Left cardiac atrium (tissue), 4 donors: ENCODE measurements at regions not wholly inside any gene's neighbourhood (a gene's known extent, or its start where the extent isn't known, plus 50 kb on each side); places are given as distances from the start of the nearest gene placed in this dataset.
"Not testable (repeated sequence)": the region's sequence is repeated elsewhere in the genome, so short reads cannot be mapped to it uniquely, and the experiment has no call there.

Experiments
- ATAC-seq, 2 donors: fragments of 200-7000 bp; cut with Tn5 transposase; one replicate each; pipeline ENCODE4 v1.9.1; 2020; ENCODE audit warnings: mild to moderate bottlenecking in 2 of 2, moderate library complexity in 2 of 2
- DNase-seq: peaks from one replicate; pipeline ENCODE4 v3.0.0-alpha.2; 2020
- intact Hi-C, 2 donors: fragments of 100-400 bp; cut with DNase I; formaldehyde crosslinking; loops; one replicate each; pipeline versions ENCODE4 v1.14.1 to v1.15.1; 2022 to 2023
- donor health status: DM: no; HTN: yes; CAD: no.
- donor health status: DM: no; HTN: yes; CAD: no; lungs with severe emphysema.
- donor health status: DM: yes; HTN: yes; CAD: no.
- donor health status: Dilated cardiomyopathy.

- intact Hi-C loops, result no loop called here
- DNase-seq (no peak), ATAC-seq (no peak)
Observed at GRCh38 chr3:151675858-151676615, 57.7 kb upstream of the AADACL2 start.

- intact Hi-C loops, result no loop called here
- DNase-seq, result no peak
- ATAC-seq, result no peak
Observed at GRCh38 chr3:151673974-151674373, 59.8 kb upstream of the AADACL2 start.

DNA sequence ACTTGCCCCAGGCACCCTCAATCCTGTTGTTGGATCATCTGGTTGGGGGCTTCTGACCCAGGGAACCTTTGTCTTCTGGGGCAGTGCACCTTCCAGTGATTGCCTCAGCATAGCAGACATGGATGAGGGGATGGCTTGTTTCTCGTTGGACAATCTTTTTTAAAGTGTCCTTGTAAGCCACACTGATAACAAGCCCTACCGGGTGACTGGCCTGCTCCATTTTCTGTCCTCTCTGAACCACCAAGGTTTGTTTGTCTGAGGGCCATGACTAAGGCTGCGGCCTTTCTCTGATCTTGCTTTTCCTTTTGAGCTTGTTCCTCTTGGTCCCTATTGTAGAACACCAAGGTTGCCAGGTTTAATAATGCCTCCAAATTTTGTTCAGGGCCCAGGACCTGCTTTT is 66.0 kb upstream of the AADACL2 start:
- DNase-seq, ATAC-seq, intact Hi-C loops: not testable (repeated sequence)

- ATAC-seq (no peak), DNase-seq (no peak)
- intact Hi-C loops, result no loop called here
Observed at GRCh38 chr3:151660885-151661284, 72.8 kb upstream of the AADACL2 start.

- DNase-seq (no peak), ATAC-seq (no peak)
- intact Hi-C loops, result no loop called here
Observed at GRCh38 chr3:151644986-151645385, 88.7 kb upstream of the AADACL2 start.

DNA sequence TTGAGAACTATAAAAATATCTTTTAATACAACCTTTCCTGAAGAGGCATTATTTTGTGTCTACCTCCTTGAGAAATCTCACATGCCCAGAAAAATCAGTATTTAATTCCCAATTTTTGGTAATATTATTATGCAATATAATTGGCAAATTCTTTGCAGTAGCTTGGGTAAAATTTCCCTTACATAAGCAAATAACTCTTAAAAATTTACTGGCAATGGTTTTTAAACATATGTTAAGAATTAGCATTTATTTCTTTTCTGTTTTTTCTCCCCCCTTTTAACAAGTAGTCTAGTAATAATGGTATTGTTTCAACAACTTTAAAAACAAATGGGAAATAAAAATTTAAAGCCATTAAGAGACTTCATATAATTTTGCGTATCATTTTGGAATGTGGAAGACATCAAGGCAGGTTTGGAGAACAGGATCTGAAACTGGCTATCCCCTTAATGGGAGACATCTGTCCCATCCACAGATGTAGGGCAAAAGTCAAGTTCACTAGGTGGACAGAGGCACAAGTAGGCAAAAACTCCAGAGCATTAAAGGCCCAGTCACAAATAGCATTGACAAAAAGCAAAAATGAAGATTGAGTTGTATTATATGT is 89.6 kb upstream of the AADACL2 start:
- ATAC-seq (no peak), DNase-seq (no peak)
- intact Hi-C loops, result no loop called here

- no peak for ATAC-seq
- DNase-seq, result no peak
- intact Hi-C loops, result no loop called here
Observed at GRCh38 chr3:151639418-151639740, 94.3 kb upstream of the AADACL2 start.

GRCh38 chr3:151638555-151639417 is 94.9 kb upstream of the AADACL2 start:
- DNase-seq, result no peak
- ATAC-seq, result no peak
- intact Hi-C loops, result no loop called here

DNA sequence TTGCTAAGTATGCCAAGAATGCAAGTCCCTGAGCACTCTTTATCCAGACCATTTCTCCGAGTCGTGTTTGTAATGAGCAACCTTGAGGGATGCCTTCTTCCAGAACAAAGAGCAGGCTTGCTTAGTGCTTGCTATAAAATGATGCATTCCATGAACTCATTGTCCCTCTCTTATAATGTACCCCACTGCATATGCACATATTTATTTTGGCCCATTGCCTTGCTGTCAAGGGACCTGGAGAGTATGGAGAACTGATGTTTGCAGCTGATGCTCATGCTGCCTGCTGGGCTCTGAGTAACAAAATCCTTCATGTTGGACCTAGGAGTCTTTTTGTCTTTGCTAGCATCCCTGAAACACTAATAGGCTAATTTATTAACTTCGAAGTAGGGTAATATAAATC is 97.8 kb upstream of the AADACL2 start:
- DNase-seq (no peak), ATAC-seq (no peak)
- intact Hi-C loops, result no loop called here

DNA sequence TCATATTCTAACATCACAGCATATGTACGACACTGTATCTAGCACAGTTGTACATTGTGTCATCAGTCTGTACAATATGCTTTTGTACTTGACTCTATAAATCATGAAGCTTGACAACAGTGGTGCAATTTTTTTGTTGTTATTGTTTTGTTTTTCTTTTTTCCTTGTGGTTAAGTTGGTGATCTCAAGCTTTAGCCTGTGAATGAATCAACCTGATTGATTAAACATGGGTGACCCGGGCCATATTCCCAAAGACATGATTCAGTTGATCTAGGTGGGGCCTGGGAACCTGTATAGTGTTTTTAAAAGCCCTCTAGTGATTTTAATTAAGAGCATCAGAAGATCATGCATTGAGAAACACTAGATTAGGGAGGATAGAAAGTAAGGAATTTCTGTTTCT is 101.8 kb upstream of the AADACL2 start:
- intact Hi-C loops, result no loop called here
- no peak for ATAC-seq
- DNase-seq, result no peak

- ATAC-seq (peak; percentile 57), DNase-seq (no peak)
Observed at GRCh38 chr3:151630938-151631441, 102.7 kb upstream of the AADACL2 start.

DNA sequence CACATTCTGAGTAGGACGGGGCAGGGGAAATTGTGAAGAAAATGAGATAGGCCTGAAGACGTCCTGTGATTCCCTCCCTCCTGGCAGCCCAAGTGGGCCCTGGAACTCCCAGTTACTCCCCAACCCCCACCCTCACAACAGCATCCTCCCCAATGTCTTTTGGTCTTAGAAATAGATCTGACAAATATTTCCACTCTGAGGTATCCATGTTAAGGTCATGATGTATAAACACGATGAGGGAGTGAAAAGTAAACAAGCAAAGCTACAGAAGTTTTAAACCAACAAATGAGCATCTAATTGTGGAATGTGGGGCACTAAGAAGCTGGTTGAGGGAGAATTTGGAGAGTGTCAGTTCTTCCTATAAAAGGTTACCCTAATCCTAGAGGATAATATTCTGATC is 103.7 kb upstream of the AADACL2 start:
- ATAC-seq (no peak), DNase-seq (no peak)
- intact Hi-C loops, result no loop called here

More at GRCh38 chr3:151630938-151631441, 102.7 kb upstream of the AADACL2 start:
- intact Hi-C loops, result no loop called here

DNA sequence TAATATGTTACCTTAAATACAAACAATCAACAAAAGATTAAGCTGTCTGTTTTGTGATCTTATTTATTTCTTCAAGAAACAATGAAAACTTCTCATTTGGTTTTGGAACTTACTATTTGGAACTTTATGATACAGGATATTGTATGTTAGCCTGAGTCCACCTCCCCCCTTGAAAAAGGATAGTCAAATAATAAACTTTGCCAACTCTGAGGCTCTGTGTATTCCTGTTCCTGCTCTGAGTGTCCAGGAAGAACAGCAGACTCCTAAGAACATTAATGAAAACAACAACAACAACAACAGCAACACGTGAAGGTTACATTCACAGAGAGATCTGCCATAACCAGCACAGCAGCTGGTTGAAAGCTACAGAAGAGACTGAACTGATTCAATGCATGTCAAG is 108.1 kb upstream of the AADACL2 start:
- DNase-seq (no peak), ATAC-seq (no peak)
- intact Hi-C loops, result no loop called here

GRCh38 chr3:151625086-151625485 is 108.6 kb upstream of the AADACL2 start:
- no peak for ATAC-seq
- intact Hi-C loops, result no loop called here
- DNase-seq, result no peak

DNA sequence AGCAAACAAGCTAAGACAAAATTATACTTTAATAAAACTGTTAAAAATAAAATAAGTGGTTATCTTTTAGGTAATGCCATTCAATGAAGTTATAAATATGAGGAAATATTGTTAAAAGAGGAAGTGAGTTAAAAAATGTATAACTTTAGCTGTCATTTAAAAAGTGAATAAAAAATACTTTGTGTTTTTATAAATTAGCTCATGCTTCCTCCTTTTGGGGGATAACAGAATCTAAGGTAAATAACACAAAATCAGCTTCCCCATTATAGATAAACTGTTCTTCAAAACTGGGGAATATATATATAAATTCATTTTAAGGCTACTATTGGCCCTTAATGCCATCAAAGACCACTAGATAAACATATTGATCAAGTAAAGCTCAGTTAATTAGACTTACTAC is 113.7 kb upstream of the AADACL2 start:
- intact Hi-C loops, result no loop called here
- no peak for DNase-seq
- ATAC-seq, result no peak

GRCh38 chr3:151615464-151615863 is 118.3 kb upstream of the AADACL2 start:
- intact Hi-C loops, result no loop called here
- DNase-seq (no peak), ATAC-seq (no peak)

DNA sequence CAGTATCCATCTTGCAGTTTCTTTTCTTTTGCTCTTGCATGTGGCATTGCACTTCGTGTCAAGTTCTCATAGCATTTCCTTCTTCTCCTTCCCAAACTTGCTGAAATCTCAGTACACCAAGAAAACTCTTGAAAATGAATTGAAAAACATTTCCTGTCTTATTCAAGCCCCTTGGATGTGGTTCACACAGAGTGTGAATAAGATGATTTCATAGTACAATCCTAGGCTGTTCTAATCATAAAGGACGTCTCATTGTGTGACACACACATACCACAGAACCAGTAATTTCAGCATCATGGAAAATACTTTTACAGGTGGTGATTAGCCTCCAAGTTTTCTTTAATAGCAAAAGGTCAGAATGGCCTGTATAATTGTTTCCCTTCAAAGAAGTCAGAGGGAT is 121.6 kb upstream of the AADACL2 start:
- intact Hi-C loops, result no loop called here
- DNase-seq, result no peak
- no peak for ATAC-seq

DNA sequence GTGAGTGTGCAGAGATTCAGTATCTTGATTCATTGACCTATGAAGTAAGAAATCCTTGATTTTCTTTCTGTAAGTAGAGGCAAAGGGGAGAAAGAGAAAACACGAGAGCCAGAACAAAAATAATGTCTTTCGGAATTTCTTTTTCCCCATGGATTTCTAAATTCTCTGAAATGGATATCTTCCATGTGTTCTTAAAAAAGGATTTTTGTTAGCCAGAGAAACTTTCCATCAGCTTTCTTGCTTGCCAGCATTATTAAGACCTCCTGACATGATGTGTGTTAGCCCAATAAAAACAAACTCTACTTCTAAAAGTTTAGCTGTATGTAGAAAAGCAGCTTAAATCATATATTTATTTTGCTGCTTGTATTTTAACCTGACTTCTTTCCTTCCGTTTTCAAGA is 122.3 kb upstream of the AADACL2 start:
- no peak for DNase-seq
- ATAC-seq, result peak in 1 of 2 donors; percentile 61
- intact Hi-C loops, result no loop called here

GRCh38 chr3:151609491-151609890 is 124.2 kb upstream of the AADACL2 start:
- DNase-seq (no peak), ATAC-seq (no peak)
- intact Hi-C loops, result no loop called here

GRCh38 chr3:151604891-151605290 is 128.8 kb upstream of the AADACL2 start:
- intact Hi-C loops, result no loop called here
- ATAC-seq (no peak), DNase-seq (no peak)
